Esophagus (tissue), 2 donors: ENCODE measurements at regions not wholly inside any gene's neighbourhood (a gene's known extent, or its start where the extent isn't known, plus 50 kb on each side); places are given as distances from the start of the nearest gene placed in this dataset.

ENCODE experiments used
- H3K27ac ChIP-seq, 2 donors: one replicate each; pipeline ENCODE4 v1.5.1; 2013; ENCODE audit warnings: low read depth in 2 of 2, mild to moderate bottlenecking in 2 of 2, inconsistent platforms in 1 of 2, low read length in 1 of 2, moderate library complexity in 1 of 2
- H3K27me3 ChIP-seq, 2 donors: one replicate each; pipeline ENCODE4 v1.6.1; 2013; ENCODE audit warnings: low read length in 2 of 2, control low read depth in 1 of 2, mild to moderate bottlenecking in 1 of 2; ENCODE audit not compliant: insufficient read depth in 2 of 2, control insufficient read depth in 1 of 2
- H3K36me3 ChIP-seq, 2 donors: one replicate each; pipeline ENCODE4 v1.6.1; 2013; ENCODE audit warnings: low read length in 1 of 2; ENCODE audit not compliant: control insufficient read depth in 2 of 2, insufficient read depth in 2 of 2
- H3K4me1 ChIP-seq, 2 donors: one replicate each; pipeline ENCODE4 v1.6.1; 2013; ENCODE audit warnings: low read length in 1 of 2; ENCODE audit not compliant: control insufficient read depth in 2 of 2, insufficient read depth in 2 of 2
- H3K4me3 ChIP-seq, 2 donors: one replicate each; pipeline ENCODE4 v1.5.1; 2013; ENCODE audit warnings: low read length in 2 of 2, mild to moderate bottlenecking in 2 of 2, low read depth in 1 of 2, moderate library complexity in 1 of 2
- H3K9me3 ChIP-seq, 2 donors: one replicate each; pipeline ENCODE4 v1.6.1; 2013; ENCODE audit warnings: mild to moderate bottlenecking in 2 of 2, low read depth in 1 of 2, low read length in 1 of 2, moderate library complexity in 1 of 2; ENCODE audit not compliant: control insufficient read depth in 2 of 2, insufficient read depth in 1 of 2
- WGBS, 2 donors: extraction: QIAGEN DNeasy Blood & Tissue Kit; methylation state at CpG; one replicate each; pipeline ENCODE4 v1.1.7; 2013; 5-methylcytosine and 5-hydroxymethylcytosine counted together
- donor health status: healthy with polysubstance abuse.
- donor health status: Bipolar disorder and iron deficiency.

GRCh38 chr6:105875974-105876640 is 210.0 kb upstream of the PRDM1 start:
- 57 to 75% methylated on average over 11 of the region's 11 CpGs for WGBS, 2 donors

GRCh38 chr6:105874835-105875626 is 211.1 kb upstream of the PRDM1 start:
- H3K4me1 ChIP-seq, result no peaks in the 10 kb centered on the region
- WGBS, 2 donors, result 81 to 91% methylated on average over 8 of the region's 8 CpGs
- H3K27ac ChIP-seq, result no peak overlapping the region

More at GRCh38 chr6:105875974-105876640, 210.0 kb upstream of the PRDM1 start:
- no peak overlapping the region for H3K4me3 ChIP-seq
- H3K9me3 ChIP-seq, result no peaks in the 10 kb centered on the region
- H3K27me3 ChIP-seq, result no peaks in the 10 kb centered on the region
- H3K4me1 ChIP-seq, result no peaks in the 10 kb centered on the region
- H3K27ac ChIP-seq, result no peak overlapping the region
- no peaks in the 10 kb centered on the region for H3K36me3 ChIP-seq

GRCh38 chr6:105873799-105874198 is 212.3 kb upstream of the PRDM1 start:
- H3K4me3 ChIP-seq, result no peak overlapping the region
- 48 to 65% methylated on average over 3 of the region's 3 CpGs for WGBS, 2 donors
- no peaks in the 10 kb centered on the region for H3K27me3 ChIP-seq
- H3K36me3 ChIP-seq, result no peaks in the 10 kb centered on the region
- no peak overlapping the region for H3K27ac ChIP-seq
- H3K9me3 ChIP-seq, result no peaks in the 10 kb centered on the region
- H3K4me1 ChIP-seq, result no peaks in the 10 kb centered on the region

More at GRCh38 chr6:105874835-105875626, 211.1 kb upstream of the PRDM1 start:
- Histone ChIP-seq H3K9me3 (no peaks in the 10 kb centered on the region), H3K27me3 (no peaks in the 10 kb centered on the region), H3K4me3 (no peak overlapping the region), H3K36me3 (no peaks in the 10 kb centered on the region)

- H3K27ac ChIP-seq, result no peak overlapping the region
- no peak overlapping the region for H3K4me3 ChIP-seq
- H3K9me3 ChIP-seq, result no peaks in the 10 kb centered on the region
- no peaks in the 10 kb centered on the region for H3K36me3 ChIP-seq
- H3K27me3 ChIP-seq, result no peaks in the 10 kb centered on the region
- 8 to 19% methylated on average over 2 of the region's 2 CpGs for WGBS, 2 donors
- no peaks in the 10 kb centered on the region for H3K4me1 ChIP-seq
Observed at GRCh38 chr6:105873211-105873704, 212.9 kb upstream of the PRDM1 start.

GRCh38 chr6:105872249-105872648 is 213.9 kb upstream of the PRDM1 start:
- Histone ChIP-seq H3K36me3 (no peaks in the 10 kb centered on the region), H3K4me1 (no peaks in the 10 kb centered on the region), H3K27me3 (no peaks in the 10 kb centered on the region), H3K9me3 (no peaks in the 10 kb centered on the region), H3K4me3 (no peak overlapping the region), H3K27ac (no peak overlapping the region)
- 69 to 82% methylated on average over 4 of the region's 4 CpGs for WGBS, 2 donors

- 78 to 80% methylated on average over 5 of the region's 5 CpGs for WGBS, 2 donors
- no peak overlapping the region for H3K27ac ChIP-seq
- H3K4me3 ChIP-seq, result no peak overlapping the region
- no peaks in the 10 kb centered on the region for H3K36me3 ChIP-seq
- H3K4me1 ChIP-seq, result no peaks in the 10 kb centered on the region
- no peaks in the 10 kb centered on the region for H3K27me3 ChIP-seq
- H3K9me3 ChIP-seq, result no peaks in the 10 kb centered on the region
Observed at GRCh38 chr6:105871542-105871941, 214.6 kb upstream of the PRDM1 start.

- Histone ChIP-seq H3K27me3 (peaks cover 0 to 2% of the 10 kb centered on the region in 2 donors), H3K9me3 (no peaks in the 10 kb centered on the region), H3K4me1 (no peaks in the 10 kb centered on the region), H3K36me3 (no peaks in the 10 kb centered on the region), H3K4me3 (no peak overlapping the region), H3K27ac (no peak overlapping the region)
- WGBS, 2 donors, result 80 to 85% methylated on average over 5 of the region's 5 CpGs
Observed at GRCh38 chr6:105869835-105870440, 216.2 kb upstream of the PRDM1 start.

- no peaks in the 10 kb centered on the region for H3K9me3 ChIP-seq
- no peak overlapping the region for H3K4me3 ChIP-seq
- 90 to 94% methylated on average over 2 of the region's 2 CpGs for WGBS, 2 donors
- no peak overlapping the region for H3K27ac ChIP-seq
- H3K27me3 ChIP-seq, result peaks cover 0 to 2% of the 10 kb centered on the region in 2 donors
- no peaks in the 10 kb centered on the region for H3K4me1 ChIP-seq
- H3K36me3 ChIP-seq, result no peaks in the 10 kb centered on the region
Observed at GRCh38 chr6:105868823-105869460, 217.2 kb upstream of the PRDM1 start.

- 79 to 82% methylated on average over 2 of the region's 2 CpGs for WGBS, 2 donors
- Histone ChIP-seq H3K4me3 (no peak overlapping the region), H3K27me3 (peaks cover 0 to 2% of the 10 kb centered on the region in 2 donors), H3K27ac (no peak overlapping the region), H3K9me3 (no peaks in the 10 kb centered on the region), H3K36me3 (no peaks in the 10 kb centered on the region), H3K4me1 (no peaks in the 10 kb centered on the region)
Observed at GRCh38 chr6:105867821-105868220, 218.3 kb upstream of the PRDM1 start.
